ENCODE measurements at regions not wholly inside any gene's neighbourhood (a gene's known extent, or its start where the extent isn't known, plus 50 kb on each side); places are given as distances from the start of the nearest gene placed in this dataset.
"Not testable (repeated sequence)": the region's sequence is repeated elsewhere in the genome, so short reads cannot be mapped to it uniquely, and the experiment has no call there.

GRCh38 chr10:21145751-21146435, 248.8 kb upstream of the NEBL start:
- DNase-seq (ENCODE audit: low read depth in 2 of 2): no peak

- DNase-seq (ENCODE audit: low read depth in 2 of 2): no peak
Observed at GRCh38 chr10:21144047-21144446, 246.9 kb upstream of the NEBL start.

- no peak for DNase-seq (ENCODE audit: low read depth in 2 of 2)
Observed at GRCh38 chr10:21141946-21142492, 244.9 kb upstream of the NEBL start.

GRCh38 chr10:21138769-21139340, 241.7 kb upstream of the NEBL start:
- DNase-seq (ENCODE audit: low read depth in 2 of 2): no peak

- DNase-seq (ENCODE audit: low read depth in 2 of 2): no peak
Observed at GRCh38 chr10:21135023-21135931, 238.2 kb upstream of the NEBL start.

- no peak for DNase-seq (ENCODE audit: low read depth in 2 of 2)
Observed at GRCh38 chr10:21134645-21135022, 237.5 kb upstream of the NEBL start.

- DNase-seq (ENCODE audit: low read depth in 2 of 2): no peak
Observed at GRCh38 chr10:21130683-21131442, 233.8 kb upstream of the NEBL start.

- DNase-seq (ENCODE audit: low read depth in 2 of 2): no peak
Observed at GRCh38 chr10:21130108-21130507, 233.0 kb upstream of the NEBL start.

GRCh38 chr10:21125471-21126228, 228.5 kb upstream of the NEBL start:
- no peak for DNase-seq (ENCODE audit: low read depth in 2 of 2)

- DNase-seq (ENCODE audit: low read depth in 2 of 2): no peak
Observed at GRCh38 chr10:21122907-21123306, 225.8 kb upstream of the NEBL start.

GRCh38 chr10:21121822-21122221, 224.7 kb upstream of the NEBL start:
- DNase-seq (ENCODE audit: low read depth in 2 of 2): not testable (repeated sequence)

GRCh38 chr10:21114683-21115082, 217.6 kb upstream of the NEBL start:
- no peak for DNase-seq (ENCODE audit: low read depth in 2 of 2)

GRCh38 chr10:21110358-21110757, 213.2 kb upstream of the NEBL start:
- no peak for DNase-seq (ENCODE audit: low read depth in 2 of 2)

- DNase-seq (ENCODE audit: low read depth in 2 of 2): not testable (repeated sequence)
Observed at GRCh38 chr10:21106931-21107330, 209.8 kb upstream of the NEBL start.

GRCh38 chr10:21105331-21105730, 208.2 kb upstream of the NEBL start:
- not testable (repeated sequence) for DNase-seq (ENCODE audit: low read depth in 2 of 2)

GRCh38 chr10:21100871-21101514, 203.9 kb upstream of the NEBL start:
- DNase-seq (ENCODE audit: low read depth in 2 of 2): peak; percentile 0 to 1

GRCh38 chr10:21100190-21100589, 203.1 kb upstream of the NEBL start:
- no peak for DNase-seq (ENCODE audit: low read depth in 2 of 2)

- DNase-seq (ENCODE audit: low read depth in 2 of 2): no peak
Observed at GRCh38 chr10:21099291-21100062, 202.4 kb upstream of the NEBL start.

GRCh38 chr10:21097926-21098355, 200.8 kb upstream of the NEBL start:
- no peak for DNase-seq (ENCODE audit: low read depth in 2 of 2)
